ENCODE measurements at regions not wholly inside any gene's neighbourhood (a gene's known extent, or its start where the extent isn't known, plus 50 kb on each side); places are given as distances from the start of the nearest gene placed in this dataset.

GRCh38 chr6:14274016-14274415 lies 156.4 kb downstream of the CD83 start:
- no peak for ATAC-seq
- TF ChIP-seq ZNF8 (CRISPR knock-in tag; IDR thresholded peaks at IDR 0.05), result no peak
- TF ChIP-seq CSDC2 (CRISPR knock-in tag; IDR thresholded peaks at IDR 0.05), result no peak
- TF ChIP-seq PATZ1 (CRISPR knock-in tag; IDR thresholded peaks at IDR 0.05; ENCODE audit: borderline replicate concordance), result no peak
- no peak for TF ChIP-seq RARB (CRISPR knock-in tag; IDR thresholded peaks at IDR 0.05)
- no peak for TF ChIP-seq SNAI2 (CRISPR knock-in tag; IDR thresholded peaks at IDR 0.05)
- TF ChIP-seq CREB5 (CRISPR knock-in tag; IDR thresholded peaks at IDR 0.05; ENCODE audit: low read depth), result no peak
- TF ChIP-seq TSHZ2 (CRISPR knock-in tag; IDR thresholded peaks at IDR 0.05), result no peak
- TF ChIP-seq BACH2 (CRISPR knock-in tag; IDR thresholded peaks at IDR 0.05; ENCODE audit: borderline replicate concordance), result no peak
- TF ChIP-seq ZFP30 (CRISPR knock-in tag; IDR thresholded peaks at IDR 0.05), result no peak
- no peak for TF ChIP-seq ISL1 (CRISPR knock-in tag; IDR thresholded peaks at IDR 0.05)
- no peak for TF ChIP-seq POU6F1 (CRISPR knock-in tag; IDR thresholded peaks at IDR 0.05; ENCODE audit: borderline replicate concordance, low read depth)
- TF ChIP-seq OSR1 (CRISPR knock-in tag; IDR thresholded peaks at IDR 0.05), result no peak
- no peak for TF ChIP-seq GLIS3 (CRISPR knock-in tag; IDR thresholded peaks at IDR 0.05)
- TF ChIP-seq PPARA (CRISPR knock-in tag; IDR thresholded peaks at IDR 0.05; ENCODE audit: borderline replicate concordance), result no peak

GRCh38 chr6:14274546-14275492 lies 157.2 kb downstream of the CD83 start:
- TF ChIP-seq POU6F1 (CRISPR knock-in tag; IDR thresholded peaks at IDR 0.05; ENCODE audit: borderline replicate concordance, low read depth) (no peak), ZNF70 (CRISPR knock-in tag; IDR thresholded peaks at IDR 0.05) (no peak), RARB (CRISPR knock-in tag; IDR thresholded peaks at IDR 0.05) (no peak), TCF4 (CRISPR knock-in tag; IDR thresholded peaks at IDR 0.05; ENCODE audit: borderline replicate concordance) (no peak), ISL1 (CRISPR knock-in tag; IDR thresholded peaks at IDR 0.05) (no peak), TSHZ2 (CRISPR knock-in tag; IDR thresholded peaks at IDR 0.05) (no peak), ARNTL (CRISPR knock-in tag; IDR thresholded peaks at IDR 0.05; ENCODE audit: borderline replicate concordance, low read depth) (no peak), CSDC2 (CRISPR knock-in tag; IDR thresholded peaks at IDR 0.05) (no peak), ZFP3 (CRISPR knock-in tag; IDR thresholded peaks at IDR 0.05) (no peak), ZNF8 (CRISPR knock-in tag; IDR thresholded peaks at IDR 0.05) (no peak), ZFP30 (CRISPR knock-in tag; IDR thresholded peaks at IDR 0.05) (no peak), PATZ1 (CRISPR knock-in tag; IDR thresholded peaks at IDR 0.05; ENCODE audit: borderline replicate concordance) (no peak), CREB5 (CRISPR knock-in tag; IDR thresholded peaks at IDR 0.05; ENCODE audit: low read depth) (no peak), GLIS3 (CRISPR knock-in tag; IDR thresholded peaks at IDR 0.05) (no peak), ZNF565 (CRISPR knock-in tag; conservative IDR thresholded peaks at IDR 0.05; ENCODE audit: low read depth) (no peak)
- ATAC-seq, result no peak
